HG02571 (cell line): ENCODE measurements at regions not wholly inside any gene's neighbourhood (a gene's known extent, or its start where the extent isn't known, plus 50 kb on each side); places are given as distances from the start of the nearest gene placed in this dataset.

Experiments used
- ATAC-seq: cut with Tn5 transposase; IDR thresholded peaks from one replicate; pipeline ENCODE4 v1.9.1; 2021; ENCODE audit warnings: mild to moderate bottlenecking, moderate library complexity; ENCODE audit not compliant: unreplicated experiment

- no peak for ATAC-seq
Measured at GRCh38 chr13:74449811-74450524, 315.8 kb upstream of the KLF12 start.

GRCh38 chr13:74444864-74445479, 310.8 kb upstream of the KLF12 start:
- no peak for ATAC-seq

- no peak for ATAC-seq
Measured at GRCh38 chr13:74444161-74444571, 310.0 kb upstream of the KLF12 start.

GRCh38 chr13:74443631-74444030, 309.4 kb upstream of the KLF12 start:
- ATAC-seq = no peak

- ATAC-seq = no peak
Measured at GRCh38 chr13:74442751-74443150, 308.5 kb upstream of the KLF12 start.

GRCh38 chr13:74438901-74439300, 304.7 kb upstream of the KLF12 start:
- ATAC-seq = no peak

- ATAC-seq = no peak
Measured at GRCh38 chr13:74434782-74435181, 300.6 kb upstream of the KLF12 start.

GRCh38 chr13:74424455-74424854, 290.3 kb upstream of the KLF12 start:
- no peak for ATAC-seq

GRCh38 chr13:74423434-74423833, 289.2 kb upstream of the KLF12 start:
- no peak for ATAC-seq

GRCh38 chr13:74414458-74414857, 280.3 kb upstream of the KLF12 start:
- ATAC-seq = no peak

- ATAC-seq = no peak
Measured at GRCh38 chr13:74413482-74413881, 279.3 kb upstream of the KLF12 start.

- no peak for ATAC-seq
Measured at GRCh38 chr13:74409551-74409950, 275.3 kb upstream of the KLF12 start.

GRCh38 chr13:74406420-74406819, 272.2 kb upstream of the KLF12 start:
- no peak for ATAC-seq

- no peak for ATAC-seq
Measured at GRCh38 chr13:74398599-74398998, 264.4 kb upstream of the KLF12 start.

- ATAC-seq = no peak
Measured at GRCh38 chr13:74389056-74389455, 254.9 kb upstream of the KLF12 start.

GRCh38 chr13:74388626-74389025, 254.4 kb upstream of the KLF12 start:
- ATAC-seq = no peak

- no peak for ATAC-seq
Measured at GRCh38 chr13:74372511-74372910, 238.3 kb upstream of the KLF12 start.

GRCh38 chr13:74367193-74367592, 233.0 kb upstream of the KLF12 start:
- ATAC-seq = no peak

GRCh38 chr13:74361274-74361673, 227.1 kb upstream of the KLF12 start:
- ATAC-seq = no peak

- ATAC-seq = no peak
Measured at GRCh38 chr13:74346960-74347359, 212.8 kb upstream of the KLF12 start.

- no peak for ATAC-seq
Measured at GRCh38 chr13:74338341-74338740, 204.1 kb upstream of the KLF12 start.

- ATAC-seq = no peak
Measured at GRCh38 chr13:74336546-74336945, 202.3 kb upstream of the KLF12 start.

GRCh38 chr13:74335370-74335769, 201.2 kb upstream of the KLF12 start:
- ATAC-seq = no peak
